ENCODE measurements at regions not wholly inside any gene's neighbourhood (a gene's known extent, or its start where the extent isn't known, plus 50 kb on each side); places are given as distances from the start of the nearest gene placed in this dataset.
"Not testable (repeated sequence)": the region's sequence is repeated elsewhere in the genome, so short reads cannot be mapped to it uniquely, and the experiment has no call there.

DNA sequence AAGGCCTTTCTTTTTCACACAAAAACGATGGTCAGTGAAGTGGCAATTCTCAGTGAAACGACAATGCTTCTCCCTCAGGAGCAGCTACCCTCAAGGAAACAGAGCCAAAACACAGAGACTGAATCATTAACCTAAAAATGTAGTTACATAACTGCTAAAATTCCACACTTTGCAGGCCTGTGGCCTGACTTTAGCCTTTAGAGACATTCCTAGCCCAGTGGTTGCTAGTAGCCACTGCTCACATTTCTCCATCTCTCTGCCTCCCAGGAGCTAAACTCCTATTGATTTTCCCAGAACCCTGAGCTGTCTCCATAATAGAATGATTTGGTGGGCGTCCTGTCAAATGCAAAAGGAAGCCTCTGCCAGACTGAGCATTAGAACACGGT is 630.1 kb upstream of the KCNMB2 start:
- DNase-seq (ENCODE audit: low read depth), result peak; percentile 76
- no peak overlapping the region for H3K4me3 ChIP-seq (ENCODE audit: control insufficient read depth, low read depth, low read length)
- TF ChIP-seq, protein P1, sequence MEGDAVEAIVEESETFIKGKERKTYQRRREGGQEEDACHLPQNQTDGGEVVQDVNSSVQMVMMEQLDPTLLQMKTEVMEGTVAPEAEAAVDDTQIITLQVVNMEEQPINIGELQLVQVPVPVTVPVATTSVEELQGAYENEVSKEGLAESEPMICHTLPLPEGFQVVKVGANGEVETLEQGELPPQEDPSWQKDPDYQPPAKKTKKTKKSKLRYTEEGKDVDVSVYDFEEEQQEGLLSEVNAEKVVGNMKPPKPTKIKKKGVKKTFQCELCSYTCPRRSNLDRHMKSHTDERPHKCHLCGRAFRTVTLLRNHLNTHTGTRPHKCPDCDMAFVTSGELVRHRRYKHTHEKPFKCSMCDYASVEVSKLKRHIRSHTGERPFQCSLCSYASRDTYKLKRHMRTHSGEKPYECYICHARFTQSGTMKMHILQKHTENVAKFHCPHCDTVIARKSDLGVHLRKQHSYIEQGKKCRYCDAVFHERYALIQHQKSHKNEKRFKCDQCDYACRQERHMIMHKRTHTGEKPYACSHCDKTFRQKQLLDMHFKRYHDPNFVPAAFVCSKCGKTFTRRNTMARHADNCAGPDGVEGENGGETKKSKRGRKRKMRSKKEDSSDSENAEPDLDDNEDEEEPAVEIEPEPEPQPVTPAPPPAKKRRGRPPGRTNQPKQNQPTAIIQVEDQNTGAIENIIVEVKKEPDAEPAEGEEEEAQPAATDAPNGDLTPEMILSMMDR (conservative IDR thresholded peaks at IDR 0.05; ENCODE audit: control insufficient read depth, insufficient read depth, low read depth, low read length), result peak; percentile 27

DNA sequence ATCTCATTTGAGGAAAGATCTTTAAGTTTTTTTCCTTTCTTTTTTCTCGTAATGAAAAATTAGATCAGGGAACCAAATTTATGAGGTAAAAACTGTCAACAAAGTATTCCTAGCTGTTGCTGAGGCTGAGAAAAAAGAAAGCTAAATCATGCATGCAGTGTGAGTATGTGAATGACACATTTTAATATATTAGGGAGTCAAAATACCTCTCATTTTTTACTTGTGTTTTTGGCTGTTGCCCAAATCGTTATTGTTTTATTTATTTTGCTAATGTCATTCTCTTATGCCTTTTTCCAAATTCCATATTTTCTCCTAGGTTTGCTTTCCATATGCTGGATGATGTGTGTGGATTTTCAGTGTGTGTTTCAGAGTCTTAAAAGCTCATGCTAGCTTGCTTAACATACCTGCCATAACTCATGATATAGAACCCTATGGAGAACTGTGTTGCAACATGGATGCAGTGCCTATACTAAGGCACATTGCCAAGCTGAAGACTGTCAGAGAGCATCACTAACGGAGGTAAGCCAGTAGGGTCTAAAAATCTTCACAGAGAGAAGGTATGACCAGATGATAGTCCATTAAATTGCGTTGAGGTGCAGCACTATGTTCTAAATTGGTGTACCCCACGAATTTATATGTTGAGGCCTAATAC is 629.5 kb upstream of the KCNMB2 start:
- TF ChIP-seq, protein P1 (conservative IDR thresholded peaks at IDR 0.05; ENCODE audit: control insufficient read depth, insufficient read depth, low read depth, low read length), result no peak
- DNase-seq (ENCODE audit: low read depth), result no peak

DNA sequence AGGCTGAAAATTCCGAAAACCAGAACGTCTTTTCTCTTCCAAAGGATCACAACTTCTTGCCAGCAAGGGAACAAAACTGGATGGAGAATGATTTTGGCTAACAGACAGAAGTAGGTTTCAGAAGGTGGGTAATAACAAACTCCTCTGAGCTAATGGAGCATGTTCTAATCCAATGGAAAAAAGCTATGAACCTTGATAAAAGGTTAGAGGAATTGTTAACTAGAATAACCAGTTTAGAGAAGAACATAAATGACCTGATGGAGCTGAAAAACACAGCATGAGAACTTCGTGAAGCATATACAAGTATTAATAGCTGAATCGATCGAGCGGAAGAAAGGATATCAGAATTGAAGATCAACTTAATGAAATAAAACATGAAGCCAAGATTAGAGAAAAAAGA is 626.7 kb upstream of the KCNMB2 start:
- DNase-seq (ENCODE audit: low read depth); H3K4me3 ChIP-seq (ENCODE audit: control insufficient read depth, low read depth, low read length): not testable (repeated sequence)

More for the DNA sequence above, 629.5 kb upstream of the KCNMB2 start:
- no peak overlapping the region for H3K4me3 ChIP-seq (ENCODE audit: control insufficient read depth, low read depth, low read length)

DNA sequence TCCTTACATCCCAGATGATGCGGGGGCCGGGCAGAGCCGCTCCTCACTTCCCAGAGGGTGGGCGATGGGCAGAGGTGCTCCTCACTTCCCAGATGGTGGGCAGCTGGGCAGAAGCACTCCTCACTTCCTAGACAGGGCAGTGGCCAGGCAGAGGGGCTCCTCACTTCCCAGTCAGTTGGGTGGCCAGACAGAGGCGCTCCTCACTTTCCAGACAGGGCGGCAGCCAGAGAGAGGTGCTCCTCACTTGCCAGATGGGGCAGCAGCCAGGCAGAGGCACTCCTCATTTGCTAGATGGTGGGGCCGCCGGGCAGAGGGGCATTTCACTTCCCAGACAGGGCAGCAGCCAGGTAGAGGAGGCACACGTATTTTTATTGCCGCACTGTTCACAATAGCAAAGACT is 622.0 kb upstream of the KCNMB2 start:
- TF ChIP-seq, protein P1 (conservative IDR thresholded peaks at IDR 0.05; ENCODE audit: control insufficient read depth, insufficient read depth, low read depth, low read length), result no peak
- no peak for DNase-seq (ENCODE audit: low read depth)
- no peak overlapping the region for H3K4me3 ChIP-seq (ENCODE audit: control insufficient read depth, low read depth, low read length)

DNA sequence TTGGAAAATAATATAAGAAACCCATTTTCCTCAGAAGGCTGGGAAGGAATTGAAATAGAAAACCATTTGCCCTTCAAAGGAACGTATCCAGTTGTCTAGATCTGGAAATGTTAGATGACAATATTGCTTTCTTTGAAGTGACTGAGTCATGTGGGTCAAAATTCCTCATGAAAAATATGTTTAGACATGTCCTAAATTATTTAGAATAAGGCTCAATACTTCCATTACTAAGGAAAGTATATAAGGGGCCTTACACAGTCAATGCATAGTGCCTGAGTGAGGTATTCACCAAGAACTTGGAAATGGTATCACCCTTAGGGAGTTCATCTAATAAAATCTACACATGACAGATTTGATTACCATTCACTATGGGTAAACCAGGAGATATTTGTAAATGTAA is 619.8 kb upstream of the KCNMB2 start:
- no peak for DNase-seq (ENCODE audit: low read depth)
- no peak overlapping the region for H3K4me3 ChIP-seq (ENCODE audit: control insufficient read depth, low read depth, low read length)
- TF ChIP-seq, protein P1 (conservative IDR thresholded peaks at IDR 0.05; ENCODE audit: control insufficient read depth, insufficient read depth, low read depth, low read length), result no peak

DNA sequence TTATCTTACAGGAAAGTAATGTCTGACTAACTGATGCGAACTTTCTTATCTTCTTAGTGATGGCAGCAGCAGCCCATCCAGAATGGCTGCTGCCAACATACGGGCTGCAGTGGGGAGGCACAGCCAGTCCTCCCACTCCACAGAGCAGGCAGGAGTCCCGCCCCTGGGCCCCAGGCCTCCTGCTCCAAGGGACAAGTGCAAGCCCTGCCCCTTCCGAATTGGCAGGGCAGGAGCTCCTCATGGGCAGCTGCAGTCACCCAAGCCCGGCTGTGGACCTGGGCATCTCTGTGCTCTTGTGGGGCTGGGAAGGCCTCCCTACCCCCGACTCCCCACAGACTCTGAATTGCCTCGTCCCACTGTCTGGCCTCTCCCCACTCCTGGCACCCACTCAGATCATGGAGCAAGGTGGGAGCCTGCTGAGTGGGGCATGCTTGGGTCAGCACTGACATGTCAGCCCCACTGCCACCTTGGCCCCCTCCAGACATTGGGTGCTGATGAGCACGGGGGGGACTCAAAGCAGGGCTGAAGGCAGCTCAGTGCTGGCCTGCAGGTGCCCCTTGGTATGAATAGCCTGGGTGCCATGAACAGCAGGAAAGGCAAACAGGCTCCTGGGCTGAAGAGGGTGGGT is 618.9 kb upstream of the KCNMB2 start:
- no peak for DNase-seq (ENCODE audit: low read depth)
- no peak overlapping the region for H3K4me3 ChIP-seq (ENCODE audit: control insufficient read depth, low read depth, low read length)
- TF ChIP-seq, protein P1 (conservative IDR thresholded peaks at IDR 0.05; ENCODE audit: control insufficient read depth, insufficient read depth, low read depth, low read length), result no peak

DNA sequence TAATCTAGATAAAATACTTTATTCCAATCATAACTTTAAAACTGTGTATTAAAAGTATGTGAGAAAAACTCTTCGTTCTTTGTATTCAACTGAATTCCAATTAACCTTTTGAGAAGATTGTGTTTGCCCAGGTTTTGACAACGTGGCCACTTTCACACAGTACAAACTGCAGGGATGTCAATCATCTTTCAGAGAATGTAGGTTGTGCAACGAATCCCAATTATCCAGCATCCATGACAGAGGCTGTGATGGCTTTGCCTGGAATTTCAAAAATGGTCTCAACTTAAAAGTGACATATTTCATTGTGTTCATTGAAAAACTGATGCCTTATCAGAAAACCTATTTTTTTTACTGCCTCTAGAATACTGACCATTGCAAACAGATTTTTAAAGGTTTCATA is 615.1 kb upstream of the KCNMB2 start:
- DNase-seq (ENCODE audit: low read depth), result no peak
- H3K4me3 ChIP-seq (ENCODE audit: control insufficient read depth, low read depth, low read length), result no peak overlapping the region
- TF ChIP-seq, protein P1 (conservative IDR thresholded peaks at IDR 0.05; ENCODE audit: control insufficient read depth, insufficient read depth, low read depth, low read length), result no peak
